Right lobe of liver (tissue), 6 donors: ENCODE measurements at regions not wholly inside any gene's neighbourhood (a gene's known extent, or its start where the extent isn't known, plus 50 kb on each side); places are given as distances from the start of the nearest gene placed in this dataset.

Experiments used
- ATAC-seq, 4 donors: fragments of 200-7000 bp; cut with Tn5 transposase; one replicate each; pipeline ENCODE4 v1.9.1; 2020; ENCODE audit warnings: mild to moderate bottlenecking in 4 of 4, moderate library complexity in 4 of 4
- DNase-seq, 3 donors: peaks; one replicate each; pipeline ENCODE4 v3.0.0-alpha.2; 2020
- H3K27ac ChIP-seq, 3 donors: fragments of 200-600 bp; one replicate each; pipeline ENCODE4 v1.8.0; 2022
- H3K27me3 ChIP-seq, 2 donors: fragments of 200-600 bp; one replicate each; pipeline ENCODE4 v1.8.0; 2022
- H3K36me3 ChIP-seq, 4 donors: fragments of 200-600 bp; sonication (generic) in 1 of 4; one replicate each; pipeline versions ENCODE4 v1.5.1 to v1.8.0; 2017 to 2022; ENCODE audit warnings: control low read depth in 1 of 4
- H3K4me1 ChIP-seq, 4 donors: fragments of 200-600 bp; sonication (generic) in 1 of 4; one replicate each; pipeline versions ENCODE4 v1.5.1 to v1.8.0; 2017 to 2022; ENCODE audit warnings: control low read depth in 1 of 4
- H3K4me3 ChIP-seq, 3 donors: fragments of 200-600 bp; one replicate each; pipeline ENCODE4 v1.8.0; 2022
- H3K9me3 ChIP-seq, 4 donors: fragments of 200-600 bp; sonication (generic) in 1 of 4; one replicate each; pipeline versions ENCODE4 v1.5.1 to v1.8.0; 2017 to 2022; ENCODE audit warnings: control low read depth in 1 of 4
- CTCF ChIP-seq, 4 donors: fragments of 200-600 bp in 3 of 4; fragments of 450-650 bp in 1 of 4; IDR thresholded peaks; one replicate each; pipeline versions ENCODE4 v1.5.1 to v1.8.0; 2016 to 2022; ENCODE audit warnings: antibody characterized with exemption in 4 of 4, mild to moderate bottlenecking in 2 of 4
- POLR2A ChIP-seq: fragments of 450-650 bp; IDR thresholded peaks from one replicate; pipeline ENCODE4 v1.6.1; 2017; ENCODE audit warnings: antibody characterized with exemption, mild to moderate bottlenecking
- WGBS: methylation state at CpG from one replicate; pipeline ENCODE4 v1.1.6; 2018; ENCODE audit warnings: low coverage, low lambda C conversion rate; ENCODE audit not compliant: insufficient coverage; ENCODE audit errors: missing lambda C conversion rate; 5-methylcytosine and 5-hydroxymethylcytosine counted together
- intact Hi-C, 2 donors: fragments of 100-400 bp; cut with DNase I; formaldehyde crosslinking; loops; one replicate each; pipeline versions ENCODE4 v1.11.2 to v1.14.1; 2022
- donor health status: DM: no; HTN: yes; CAD: no.
- donor health status: DM: no; HTN: no; CAD: no.
- donor health status: DM: no; HTN: no; CAD: no.
- donor health status: DM: no; HTN: yes; CAD: no.
- donor health status: DM: no; HTN: yes; CAD: no.

GRCh38 chr1:43048601-43049011 is 89.9 kb upstream of the SLC2A1 start:
- intact Hi-C loops: no loop called here
- no peaks in the 10 kb centered on the region for H3K4me1 ChIP-seq
- no peak for ATAC-seq
- no peaks in the 10 kb centered on the region for H3K9me3 ChIP-seq
- no peak overlapping the region for H3K27ac ChIP-seq
- WGBS: 63% methylated on average over 1 of the region's 2 CpGs
- DNase-seq: no peak
- H3K4me3 ChIP-seq: no peak overlapping the region
- TF ChIP-seq POLR2A (no peak), CTCF (IDR thresholded peaks at IDR 0.05) (no peak)
- no peaks in the 10 kb centered on the region for H3K27me3 ChIP-seq
- no peaks in the 10 kb centered on the region for H3K36me3 ChIP-seq

- Histone ChIP-seq H3K9me3 (no peaks in the 10 kb centered on the region), H3K27ac (no peak overlapping the region), H3K27me3 (no peaks in the 10 kb centered on the region), H3K36me3 (no peaks in the 10 kb centered on the region), H3K4me1 (no peaks in the 10 kb centered on the region), H3K4me3 (no peak overlapping the region)
- TF ChIP-seq POLR2A (no peak), CTCF (IDR thresholded peaks at IDR 0.05) (no peak)
- ATAC-seq (no peak), DNase-seq (no peak)
- WGBS: 64% methylated on average over 1 of the region's 1 CpG
- intact Hi-C loops: no loop called here
Observed at GRCh38 chr1:43047135-43047534, 88.5 kb upstream of the SLC2A1 start.

GRCh38 chr1:43044572-43045361 is 86.1 kb upstream of the SLC2A1 start:
- no peaks in the 10 kb centered on the region for H3K4me1 ChIP-seq
- no peaks in the 10 kb centered on the region for H3K27me3 ChIP-seq
- no peak overlapping the region for H3K4me3 ChIP-seq
- ATAC-seq (no peak), DNase-seq (no peak)
- no peak for TF ChIP-seq CTCF (IDR thresholded peaks at IDR 0.05)
- no peak for TF ChIP-seq POLR2A
- H3K9me3 ChIP-seq: no peaks in the 10 kb centered on the region
- no peak overlapping the region for H3K27ac ChIP-seq
- H3K36me3 ChIP-seq: no peaks in the 10 kb centered on the region
- intact Hi-C loops: no loop called here
- 37% methylated on average over 3 of the region's 6 CpGs for WGBS

- 61% methylated on average over 4 of the region's 5 CpGs for WGBS
- TF ChIP-seq CTCF (IDR thresholded peaks at IDR 0.05): no peak
- no peak for TF ChIP-seq POLR2A
- DNase-seq (no peak), ATAC-seq (no peak)
- Histone ChIP-seq H3K27ac (no peak overlapping the region), H3K9me3 (no peaks in the 10 kb centered on the region), H3K27me3 (no peaks in the 10 kb centered on the region), H3K4me1 (no peaks in the 10 kb centered on the region), H3K36me3 (no peaks in the 10 kb centered on the region), H3K4me3 (no peak overlapping the region)
- intact Hi-C loops: no loop called here
Observed at GRCh38 chr1:43043695-43044094, 85.0 kb upstream of the SLC2A1 start.
